Loucy (cell line): ENCODE measurements at regions not wholly inside any gene's neighbourhood (a gene's known extent, or its start where the extent isn't known, plus 50 kb on each side); places are given as distances from the start of the nearest gene placed in this dataset.

Experiments
- CTCF ChIP-seq: fragments of 200-600 bp; sonication (generic); conservative IDR thresholded peaks from 2 replicates; pipeline ENCODE4 v1.5.1; 2014; ENCODE audit warnings: mild to moderate bottlenecking, antibody characterized with exemption, low read length
- EZH2phosphoT487 ChIP-seq: fragments of 200-600 bp; IDR thresholded peaks from 2 replicates; pipeline ENCODE4 v1.6.1; 2018; ENCODE audit warnings: antibody characterized with exemption, mild to moderate bottlenecking, moderate library complexity, borderline replicate concordance

- TF ChIP-seq CTCF (no peak), EZH2phosphoT487 (no peak)
Observed at GRCh38 chr6:41489120-41489851, 56.9 kb upstream of the FOXP4 start.
